ENCODE measurements at regions not wholly inside any gene's neighbourhood (a gene's known extent, or its start where the extent isn't known, plus 50 kb on each side); places are given as distances from the start of the nearest gene placed in this dataset.
"Not testable (repeated sequence)": the region's sequence is repeated elsewhere in the genome, so short reads cannot be mapped to it uniquely, and the experiment has no call there.

GRCh38 chr7:82701949-82702348 is 258.4 kb upstream of the CACNA2D1 start:
- no peak for DNase-seq

- DNase-seq: no peak
Measured at GRCh38 chr7:82700741-82701140, 257.2 kb upstream of the CACNA2D1 start.

GRCh38 chr7:82699773-82700186 is 256.2 kb upstream of the CACNA2D1 start:
- DNase-seq: no peak

- no peak for DNase-seq
Measured at GRCh38 chr7:82697897-82698296, 254.3 kb upstream of the CACNA2D1 start.

GRCh38 chr7:82696631-82697030 is 253.1 kb upstream of the CACNA2D1 start:
- DNase-seq: no peak

- DNase-seq: no peak
Measured at GRCh38 chr7:82694022-82694421, 250.4 kb upstream of the CACNA2D1 start.

- no peak for DNase-seq
Measured at GRCh38 chr7:82690929-82691328, 247.4 kb upstream of the CACNA2D1 start.

- DNase-seq: no peak
Measured at GRCh38 chr7:82685214-82685613, 241.6 kb upstream of the CACNA2D1 start.

- no peak for DNase-seq
Measured at GRCh38 chr7:82678716-82679115, 235.1 kb upstream of the CACNA2D1 start.

- no peak for DNase-seq
Measured at GRCh38 chr7:82678259-82678658, 234.7 kb upstream of the CACNA2D1 start.

GRCh38 chr7:82677493-82677892 is 233.9 kb upstream of the CACNA2D1 start:
- peak; percentile 15 for DNase-seq

- DNase-seq: no peak
Measured at GRCh38 chr7:82676777-82677463, 233.3 kb upstream of the CACNA2D1 start.

- no peak for DNase-seq
Measured at GRCh38 chr7:82675396-82675795, 231.8 kb upstream of the CACNA2D1 start.

- no peak for DNase-seq
Measured at GRCh38 chr7:82674268-82674667, 230.7 kb upstream of the CACNA2D1 start.

- DNase-seq: no peak
Measured at GRCh38 chr7:82672078-82672477, 228.5 kb upstream of the CACNA2D1 start.

- DNase-seq: no peak
Measured at GRCh38 chr7:82669141-82669540, 225.6 kb upstream of the CACNA2D1 start.

- no peak for DNase-seq
Measured at GRCh38 chr7:82668676-82669075, 225.1 kb upstream of the CACNA2D1 start.

- no peak for DNase-seq
Measured at GRCh38 chr7:82665966-82666507, 222.5 kb upstream of the CACNA2D1 start.

GRCh38 chr7:82655965-82656364 is 212.4 kb upstream of the CACNA2D1 start:
- no peak for DNase-seq

GRCh38 chr7:82650095-82650494 is 206.5 kb upstream of the CACNA2D1 start:
- not testable (repeated sequence) for DNase-seq

- DNase-seq: no peak
Measured at GRCh38 chr7:82633592-82633991, 190.0 kb upstream of the CACNA2D1 start.

- no peak for DNase-seq
Measured at GRCh38 chr7:82631998-82632397, 188.4 kb upstream of the CACNA2D1 start.

- DNase-seq: no peak
Measured at GRCh38 chr7:82629583-82629982, 186.0 kb upstream of the CACNA2D1 start.

- DNase-seq: no peak
Measured at GRCh38 chr7:82625377-82625776, 181.8 kb upstream of the CACNA2D1 start.

- no peak for DNase-seq
Measured at GRCh38 chr7:82624965-82625364, 181.4 kb upstream of the CACNA2D1 start.

Measured in stimulated activated naive CD4-positive, alpha-beta T cell treated with Interleukin-2 at 50 U/mL for 16 hours (primary cell).